ENCODE measurements at regions not wholly inside any gene's neighbourhood (a gene's known extent, or its start where the extent isn't known, plus 50 kb on each side); places are given as distances from the start of the nearest gene placed in this dataset.

- ATAC-seq (no peak), DNase-seq (ENCODE audit: low spot score) (no peak)
These were observed 104.2 kb upstream of the AGAP1 start for GRCh38 chr2:235389626-235390025.

GRCh38 chr2:235390108-235390815 lies 103.6 kb upstream of the AGAP1 start:
- DNase-seq (ENCODE audit: low spot score) (no peak), ATAC-seq (no peak)

- DNase-seq (ENCODE audit: low spot score), result no peak
- ATAC-seq, result no peak
These were observed 103.0 kb upstream of the AGAP1 start for GRCh38 chr2:235390816-235391194.

GRCh38 chr2:235391921-235392615 lies 101.8 kb upstream of the AGAP1 start:
- DNase-seq (ENCODE audit: low spot score), result no peak

GRCh38 chr2:235394278-235394828 lies 99.5 kb upstream of the AGAP1 start:
- ATAC-seq, result peak; percentile 72

More at GRCh38 chr2:235391921-235392615, 101.8 kb upstream of the AGAP1 start:
- no peak for ATAC-seq

GRCh38 chr2:235396071-235396846 lies 97.6 kb upstream of the AGAP1 start:
- no peak for ATAC-seq
- no peak for DNase-seq (ENCODE audit: low spot score)

More at GRCh38 chr2:235394278-235394828, 99.5 kb upstream of the AGAP1 start:
- no peak for DNase-seq (ENCODE audit: low spot score)

GRCh38 chr2:235398321-235398720 lies 95.5 kb upstream of the AGAP1 start:
- DNase-seq (ENCODE audit: low spot score), result no peak
- no peak for ATAC-seq

- no peak for ATAC-seq
These were observed 93.9 kb upstream of the AGAP1 start for GRCh38 chr2:235399895-235400294.

GRCh38 chr2:235402422-235402821 lies 91.4 kb upstream of the AGAP1 start:
- no peak for ATAC-seq
- no peak for DNase-seq (ENCODE audit: low spot score)

More at GRCh38 chr2:235399895-235400294, 93.9 kb upstream of the AGAP1 start:
- no peak for DNase-seq (ENCODE audit: low spot score)

GRCh38 chr2:235405612-235406361 lies 88.1 kb upstream of the AGAP1 start:
- no peak for DNase-seq (ENCODE audit: low spot score)
- no peak for ATAC-seq

- ATAC-seq, result no peak
- no peak for DNase-seq (ENCODE audit: low spot score)
These were observed 87.4 kb upstream of the AGAP1 start for GRCh38 chr2:235406430-235406829.

- DNase-seq (ENCODE audit: low spot score) (no peak), ATAC-seq (no peak)
These were observed 81.8 kb upstream of the AGAP1 start for GRCh38 chr2:235411905-235412485.

- DNase-seq (ENCODE audit: low spot score) (no peak), ATAC-seq (no peak)
These were observed 80.8 kb upstream of the AGAP1 start for GRCh38 chr2:235413064-235413463.

GRCh38 chr2:235414422-235414821 lies 79.4 kb upstream of the AGAP1 start:
- ATAC-seq (peak; percentile 51), DNase-seq (ENCODE audit: low spot score) (peak; percentile 57)

- DNase-seq (ENCODE audit: low spot score), result no peak
These were observed 76.9 kb upstream of the AGAP1 start for GRCh38 chr2:235416858-235417499.

GRCh38 chr2:235418918-235419317 lies 74.9 kb upstream of the AGAP1 start:
- no peak for DNase-seq (ENCODE audit: low spot score)
- ATAC-seq, result no peak

More at GRCh38 chr2:235416858-235417499, 76.9 kb upstream of the AGAP1 start:
- ATAC-seq, result peak; percentile 10

- ATAC-seq, result no peak
- no peak for DNase-seq (ENCODE audit: low spot score)
These were observed 73.8 kb upstream of the AGAP1 start for GRCh38 chr2:235419996-235420395.

- ATAC-seq, result peak; percentile 100
- peak; percentile 82 for DNase-seq (ENCODE audit: low spot score)
These were observed 72.2 kb upstream of the AGAP1 start for GRCh38 chr2:235421618-235422017.

GRCh38 chr2:235430366-235431083 lies 63.3 kb upstream of the AGAP1 start:
- no peak for DNase-seq (ENCODE audit: low spot score)
- no peak for ATAC-seq
